ENCODE measurements at regions not wholly inside any gene's neighbourhood (a gene's known extent, or its start where the extent isn't known, plus 50 kb on each side); places are given as distances from the start of the nearest gene placed in this dataset.

- Histone ChIP-seq H3K36me3 (ENCODE audit: control insufficient read depth, insufficient read depth, low read length, severe bottlenecking) (no peaks in the 10 kb centered on the region), H3K27me3 (replicated peaks; ENCODE audit: control insufficient read depth, insufficient read depth, low read length) (no peaks in the 10 kb centered on the region), H3K9me3 (ENCODE audit: control insufficient read depth, low read length) (no peaks in the 10 kb centered on the region), H3K4me1 (ENCODE audit: control insufficient read depth, insufficient read depth, low read length) (peaks cover under 1% of the 10 kb centered on the region), H3K9ac (ENCODE audit: low read length) (no peak overlapping the region), H3K4me3 (ENCODE audit: low read length) (no peak overlapping the region)
- DNase-seq (ENCODE audit: low read depth) = peak; percentile 95
Observed at GRCh38 chr1:238647877-238648276, 738.5 kb upstream of the CHRM3 start.

DNA sequence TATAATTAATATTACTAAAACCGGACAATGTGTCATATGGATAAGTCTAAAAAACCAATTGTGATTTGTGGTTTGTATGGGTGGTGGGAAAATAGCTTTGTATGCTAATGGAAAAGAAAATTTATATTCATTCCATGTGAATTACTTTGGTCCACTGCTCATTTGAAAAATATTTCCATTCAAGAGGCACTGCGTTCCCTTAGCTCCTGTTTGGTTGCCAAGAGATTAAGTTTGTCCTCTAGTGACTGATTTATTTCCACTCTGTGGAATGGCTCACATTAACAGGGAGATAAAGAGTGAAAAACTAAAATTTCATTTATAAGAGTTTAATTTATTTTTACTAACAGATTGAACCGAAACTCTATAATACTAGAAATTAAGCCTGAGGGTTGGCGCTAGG, 744.1 kb upstream of the CHRM3 start:
- Histone ChIP-seq H3K4me3 (ENCODE audit: low read length) (peak overlapping the region; percentile 8), H3K4me1 (ENCODE audit: control insufficient read depth, insufficient read depth, low read length) (peaks cover 5% of the 10 kb centered on the region), H3K9me3 (ENCODE audit: control insufficient read depth, low read length) (no peaks in the 10 kb centered on the region), H3K27me3 (replicated peaks; ENCODE audit: control insufficient read depth, insufficient read depth, low read length) (no peaks in the 10 kb centered on the region), H3K9ac (ENCODE audit: low read length) (peak overlapping the region; percentile 9), H3K36me3 (ENCODE audit: control insufficient read depth, insufficient read depth, low read length, severe bottlenecking) (no peaks in the 10 kb centered on the region)
- DNase-seq (ENCODE audit: low read depth) = peak; percentile 66

DNA sequence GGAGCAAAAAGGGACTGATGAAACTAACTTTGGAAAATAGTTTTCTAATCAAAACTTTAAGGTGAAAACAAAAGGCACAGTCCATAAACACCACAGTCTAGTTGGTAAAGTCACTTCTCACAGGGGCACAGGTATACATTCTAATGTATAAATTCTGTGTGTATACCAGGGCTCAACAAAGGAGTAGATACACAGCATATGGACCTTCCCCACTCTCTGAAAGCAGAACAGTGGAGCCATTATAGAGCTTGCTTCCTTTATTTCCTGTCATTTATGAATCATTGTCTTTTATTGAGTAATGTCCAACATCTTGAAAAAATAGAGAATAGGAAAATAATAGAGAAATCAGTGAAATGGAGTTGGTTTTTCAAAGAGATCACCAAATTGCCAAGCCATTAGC, 746.5 kb upstream of the CHRM3 start:
- no peaks in the 10 kb centered on the region for H3K36me3 ChIP-seq (ENCODE audit: control insufficient read depth, insufficient read depth, low read length, severe bottlenecking)
- H3K4me3 ChIP-seq (ENCODE audit: low read length) = no peak overlapping the region
- peaks cover 5% of the 10 kb centered on the region for H3K4me1 ChIP-seq (ENCODE audit: control insufficient read depth, insufficient read depth, low read length)
- no peak for DNase-seq (ENCODE audit: low read depth)
- no peak overlapping the region for H3K9ac ChIP-seq (ENCODE audit: low read length)
- no peaks in the 10 kb centered on the region for H3K27me3 ChIP-seq (replicated peaks; ENCODE audit: control insufficient read depth, insufficient read depth, low read length)
- no peaks in the 10 kb centered on the region for H3K9me3 ChIP-seq (ENCODE audit: control insufficient read depth, low read length)

GRCh38 chr1:238628110-238628509, 737.4 kb upstream of the ZP4 start:
- H3K4me1 ChIP-seq (ENCODE audit: control insufficient read depth, insufficient read depth, low read length) = no peaks in the 10 kb centered on the region
- H3K27me3 ChIP-seq (replicated peaks; ENCODE audit: control insufficient read depth, insufficient read depth, low read length) = no peaks in the 10 kb centered on the region
- H3K36me3 ChIP-seq (ENCODE audit: control insufficient read depth, insufficient read depth, low read length, severe bottlenecking) = no peaks in the 10 kb centered on the region
- no peak overlapping the region for H3K4me3 ChIP-seq (ENCODE audit: low read length)
- no peak overlapping the region for H3K9ac ChIP-seq (ENCODE audit: low read length)
- DNase-seq (ENCODE audit: low read depth) = peak; percentile 21
- no peaks in the 10 kb centered on the region for H3K9me3 ChIP-seq (ENCODE audit: control insufficient read depth, low read length)

DNA sequence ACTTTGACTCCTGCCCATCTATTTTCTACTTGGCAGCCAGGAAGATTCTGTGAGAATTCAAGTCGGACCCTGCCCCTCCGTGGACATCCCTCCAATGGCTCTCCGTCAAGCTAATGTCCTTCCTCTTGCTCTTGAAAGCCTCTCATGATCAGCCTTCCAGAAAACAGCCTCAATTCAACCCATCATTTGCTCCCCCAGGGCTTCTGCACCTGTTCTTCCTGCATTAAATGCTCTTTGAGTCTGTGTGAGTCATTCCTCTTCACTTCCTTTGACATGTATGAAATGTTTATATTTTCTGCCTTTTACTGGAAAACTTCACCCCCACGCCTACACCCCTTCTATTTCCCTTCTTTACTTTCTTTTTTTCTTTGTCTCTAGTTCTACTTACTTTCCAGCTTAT, 734.1 kb upstream of the ZP4 start:
- Histone ChIP-seq H3K9ac (ENCODE audit: low read length) (no peak overlapping the region), H3K9me3 (ENCODE audit: control insufficient read depth, low read length) (no peaks in the 10 kb centered on the region), H3K4me1 (ENCODE audit: control insufficient read depth, insufficient read depth, low read length) (no peaks in the 10 kb centered on the region), H3K36me3 (ENCODE audit: control insufficient read depth, insufficient read depth, low read length, severe bottlenecking) (no peaks in the 10 kb centered on the region), H3K27me3 (replicated peaks; ENCODE audit: control insufficient read depth, insufficient read depth, low read length) (no peaks in the 10 kb centered on the region), H3K4me3 (ENCODE audit: low read length) (no peak overlapping the region)
- DNase-seq (ENCODE audit: low read depth) = no peak

DNA sequence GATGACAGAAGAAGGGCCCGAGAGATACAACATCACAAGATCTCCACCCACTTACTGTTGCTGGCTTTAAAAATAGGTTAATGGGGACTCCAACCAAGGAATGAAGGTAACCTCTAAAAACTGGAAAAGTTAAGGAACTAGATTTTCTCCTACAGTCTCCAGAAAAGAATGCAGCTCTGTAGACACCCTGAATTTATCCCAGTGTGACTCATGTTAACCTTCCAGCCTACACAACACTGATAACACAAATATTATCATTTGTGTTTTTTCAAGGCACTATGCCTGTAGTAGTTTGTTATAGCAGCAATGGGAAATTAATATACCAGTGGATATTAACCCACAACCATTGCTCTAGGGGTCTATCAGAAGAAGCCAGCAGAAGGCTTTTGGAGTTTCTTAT, 730.7 kb upstream of the ZP4 start:
- H3K9ac ChIP-seq (ENCODE audit: low read length) = no peak overlapping the region
- H3K9me3 ChIP-seq (ENCODE audit: control insufficient read depth, low read length) = no peaks in the 10 kb centered on the region
- DNase-seq (ENCODE audit: low read depth) = no peak

DNA sequence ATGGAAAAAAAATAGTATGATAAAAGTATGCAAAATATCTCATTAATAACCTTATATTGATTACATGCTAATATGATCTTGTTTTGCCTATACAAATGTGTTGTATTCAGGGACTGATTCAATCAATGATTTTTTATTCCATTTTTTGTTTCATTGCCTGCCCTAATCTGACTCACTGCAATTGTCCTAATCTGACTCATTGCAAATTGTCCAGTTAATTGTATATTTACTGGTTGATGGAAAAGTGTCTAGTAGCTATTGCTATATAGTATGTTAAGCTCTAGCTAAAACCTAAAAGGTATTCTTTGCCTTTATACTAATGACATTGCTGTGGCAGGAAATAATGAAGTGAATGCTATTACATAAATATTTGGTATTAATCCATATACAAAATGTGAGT, 728.9 kb upstream of the ZP4 start:
- Histone ChIP-seq H3K4me1 (ENCODE audit: control insufficient read depth, insufficient read depth, low read length) (no peaks in the 10 kb centered on the region), H3K9ac (ENCODE audit: low read length) (no peak overlapping the region)

More for the DNA sequence above, 730.7 kb upstream of the ZP4 start:
- no peak overlapping the region for H3K4me3 ChIP-seq (ENCODE audit: low read length)
- no peaks in the 10 kb centered on the region for H3K4me1 ChIP-seq (ENCODE audit: control insufficient read depth, insufficient read depth, low read length)
- no peaks in the 10 kb centered on the region for H3K36me3 ChIP-seq (ENCODE audit: control insufficient read depth, insufficient read depth, low read length, severe bottlenecking)
- no peaks in the 10 kb centered on the region for H3K27me3 ChIP-seq (replicated peaks; ENCODE audit: control insufficient read depth, insufficient read depth, low read length)

GRCh38 chr1:238611406-238611805, 720.7 kb upstream of the ZP4 start:
- H3K36me3 ChIP-seq (ENCODE audit: control insufficient read depth, insufficient read depth, low read length, severe bottlenecking) = no peaks in the 10 kb centered on the region
- H3K4me1 ChIP-seq (ENCODE audit: control insufficient read depth, insufficient read depth, low read length) = no peaks in the 10 kb centered on the region
- H3K4me3 ChIP-seq (ENCODE audit: low read length) = no peak overlapping the region
- no peaks in the 10 kb centered on the region for H3K9me3 ChIP-seq (ENCODE audit: control insufficient read depth, low read length)
- no peak overlapping the region for H3K9ac ChIP-seq (ENCODE audit: low read length)
- no peaks in the 10 kb centered on the region for H3K27me3 ChIP-seq (replicated peaks; ENCODE audit: control insufficient read depth, insufficient read depth, low read length)
- DNase-seq (ENCODE audit: low read depth) = no peak

More for the DNA sequence above, 728.9 kb upstream of the ZP4 start:
- no peak for DNase-seq (ENCODE audit: low read depth)
- Histone ChIP-seq H3K36me3 (ENCODE audit: control insufficient read depth, insufficient read depth, low read length, severe bottlenecking) (no peaks in the 10 kb centered on the region), H3K4me3 (ENCODE audit: low read length) (no peak overlapping the region), H3K9me3 (ENCODE audit: control insufficient read depth, low read length) (no peaks in the 10 kb centered on the region), H3K27me3 (replicated peaks; ENCODE audit: control insufficient read depth, insufficient read depth, low read length) (no peaks in the 10 kb centered on the region)

- Histone ChIP-seq H3K4me1 (ENCODE audit: control insufficient read depth, insufficient read depth, low read length) (no peaks in the 10 kb centered on the region), H3K9ac (ENCODE audit: low read length) (no peak overlapping the region), H3K27me3 (replicated peaks; ENCODE audit: control insufficient read depth, insufficient read depth, low read length) (no peaks in the 10 kb centered on the region), H3K4me3 (ENCODE audit: low read length) (no peak overlapping the region), H3K9me3 (ENCODE audit: control insufficient read depth, low read length) (no peaks in the 10 kb centered on the region), H3K36me3 (ENCODE audit: control insufficient read depth, insufficient read depth, low read length, severe bottlenecking) (no peaks in the 10 kb centered on the region)
- no peak for DNase-seq (ENCODE audit: low read depth)
Observed at GRCh38 chr1:238608144-238608543, 717.4 kb upstream of the ZP4 start.

- H3K9me3 ChIP-seq (ENCODE audit: control insufficient read depth, low read length) = no peaks in the 10 kb centered on the region
- no peaks in the 10 kb centered on the region for H3K4me1 ChIP-seq (ENCODE audit: control insufficient read depth, insufficient read depth, low read length)
- no peak overlapping the region for H3K4me3 ChIP-seq (ENCODE audit: low read length)
- peak; percentile 68 for DNase-seq (ENCODE audit: low read depth)
- no peaks in the 10 kb centered on the region for H3K27me3 ChIP-seq (replicated peaks; ENCODE audit: control insufficient read depth, insufficient read depth, low read length)
- H3K9ac ChIP-seq (ENCODE audit: low read length) = no peak overlapping the region
- no peaks in the 10 kb centered on the region for H3K36me3 ChIP-seq (ENCODE audit: control insufficient read depth, insufficient read depth, low read length, severe bottlenecking)
Observed at GRCh38 chr1:238606896-238607295, 716.2 kb upstream of the ZP4 start.

GRCh38 chr1:238606457-238606856, 715.7 kb upstream of the ZP4 start:
- Histone ChIP-seq H3K9me3 (ENCODE audit: control insufficient read depth, low read length) (no peaks in the 10 kb centered on the region), H3K4me3 (ENCODE audit: low read length) (no peak overlapping the region), H3K27me3 (replicated peaks; ENCODE audit: control insufficient read depth, insufficient read depth, low read length) (no peaks in the 10 kb centered on the region), H3K36me3 (ENCODE audit: control insufficient read depth, insufficient read depth, low read length, severe bottlenecking) (no peaks in the 10 kb centered on the region), H3K4me1 (ENCODE audit: control insufficient read depth, insufficient read depth, low read length) (peaks cover under 1% of the 10 kb centered on the region), H3K9ac (ENCODE audit: low read length) (no peak overlapping the region)
- DNase-seq (ENCODE audit: low read depth) = no peak

- DNase-seq (ENCODE audit: low read depth) = no peak
Observed at GRCh38 chr1:238604357-238604756, 713.6 kb upstream of the ZP4 start.

More at GRCh38 chr1:238604357-238604756, 713.6 kb upstream of the ZP4 start:
- H3K36me3 ChIP-seq (ENCODE audit: control insufficient read depth, insufficient read depth, low read length, severe bottlenecking) = no peaks in the 10 kb centered on the region
- H3K9ac ChIP-seq (ENCODE audit: low read length) = no peak overlapping the region
- H3K9me3 ChIP-seq (ENCODE audit: control insufficient read depth, low read length) = no peaks in the 10 kb centered on the region
- H3K27me3 ChIP-seq (replicated peaks; ENCODE audit: control insufficient read depth, insufficient read depth, low read length) = no peaks in the 10 kb centered on the region
- H3K4me3 ChIP-seq (ENCODE audit: low read length) = no peak overlapping the region
- peaks cover 4% of the 10 kb centered on the region for H3K4me1 ChIP-seq (ENCODE audit: control insufficient read depth, insufficient read depth, low read length)

All from adipocyte (in vitro differentiated cells).